ENCODE measurements at regions not wholly inside any gene's neighbourhood (a gene's known extent, or its start where the extent isn't known, plus 50 kb on each side); places are given as distances from the start of the nearest gene placed in this dataset.

- DNase-seq (ENCODE audit: low read depth), result peak; percentile 54
Observed at GRCh38 chr2:206212673-206213513, 53.2 kb downstream of the EEF1B2 start.

- no peak for DNase-seq (ENCODE audit: low read depth)
Observed at GRCh38 chr2:206213514-206213845, 53.8 kb downstream of the EEF1B2 start.

GRCh38 chr2:206217166-206217565 is 57.3 kb upstream of the ZDBF2 start:
- DNase-seq (ENCODE audit: low read depth), result no peak

- DNase-seq (ENCODE audit: low read depth), result peak; percentile 51
Observed at GRCh38 chr2:206217743-206218142, 56.7 kb upstream of the ZDBF2 start.

- no peak for DNase-seq (ENCODE audit: low read depth)
Observed at GRCh38 chr2:206218156-206218555, 56.3 kb upstream of the ZDBF2 start.

GRCh38 chr2:206218796-206219499 is 55.5 kb upstream of the ZDBF2 start:
- DNase-seq (ENCODE audit: low read depth), result no peak

GRCh38 chr2:206219957-206220356 is 54.5 kb upstream of the ZDBF2 start:
- no peak for DNase-seq (ENCODE audit: low read depth)

- DNase-seq (ENCODE audit: low read depth), result no peak
Observed at GRCh38 chr2:206220997-206221396, 53.5 kb upstream of the ZDBF2 start.

All from myocyte (in vitro differentiated cells).